ENCODE measurements at regions not wholly inside any gene's neighbourhood (a gene's known extent, or its start where the extent isn't known, plus 50 kb on each side); places are given as distances from the start of the nearest gene placed in this dataset.

DNA sequence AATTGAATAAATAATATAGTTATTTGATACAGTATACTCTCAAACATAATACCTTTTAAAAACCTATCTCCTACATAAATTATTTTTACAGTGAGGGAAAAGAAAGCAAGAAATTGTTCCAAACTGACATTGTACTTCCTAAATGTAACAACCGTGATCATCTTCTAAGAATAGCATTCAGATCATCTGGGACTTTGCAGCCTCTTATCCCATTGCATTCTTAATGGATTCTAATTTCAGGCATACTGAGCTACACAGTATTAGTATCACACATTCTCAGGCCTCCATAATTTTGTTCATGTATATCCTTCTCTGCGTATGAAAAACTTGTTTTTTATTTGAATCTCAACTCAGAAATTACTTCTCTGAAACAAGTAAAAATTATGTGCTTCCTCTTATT, 1134.7 kb upstream of the CDH2 start:
- TF ChIP-seq, protein P1, sequence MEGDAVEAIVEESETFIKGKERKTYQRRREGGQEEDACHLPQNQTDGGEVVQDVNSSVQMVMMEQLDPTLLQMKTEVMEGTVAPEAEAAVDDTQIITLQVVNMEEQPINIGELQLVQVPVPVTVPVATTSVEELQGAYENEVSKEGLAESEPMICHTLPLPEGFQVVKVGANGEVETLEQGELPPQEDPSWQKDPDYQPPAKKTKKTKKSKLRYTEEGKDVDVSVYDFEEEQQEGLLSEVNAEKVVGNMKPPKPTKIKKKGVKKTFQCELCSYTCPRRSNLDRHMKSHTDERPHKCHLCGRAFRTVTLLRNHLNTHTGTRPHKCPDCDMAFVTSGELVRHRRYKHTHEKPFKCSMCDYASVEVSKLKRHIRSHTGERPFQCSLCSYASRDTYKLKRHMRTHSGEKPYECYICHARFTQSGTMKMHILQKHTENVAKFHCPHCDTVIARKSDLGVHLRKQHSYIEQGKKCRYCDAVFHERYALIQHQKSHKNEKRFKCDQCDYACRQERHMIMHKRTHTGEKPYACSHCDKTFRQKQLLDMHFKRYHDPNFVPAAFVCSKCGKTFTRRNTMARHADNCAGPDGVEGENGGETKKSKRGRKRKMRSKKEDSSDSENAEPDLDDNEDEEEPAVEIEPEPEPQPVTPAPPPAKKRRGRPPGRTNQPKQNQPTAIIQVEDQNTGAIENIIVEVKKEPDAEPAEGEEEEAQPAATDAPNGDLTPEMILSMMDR (IDR thresholded peaks at IDR 0.05; ENCODE audit: unreplicated experiment): no peak
- Mint-ChIP-seq H3K4me1 (ENCODE audit: insufficient read depth, unreplicated experiment) (no peaks in the 10 kb centered on the region), H3K27me3 (ENCODE audit: insufficient read depth, unreplicated experiment) (no peaks in the 10 kb centered on the region), H3K4me3 (ENCODE audit: unreplicated experiment) (no peak overlapping the region), H3K27ac (ENCODE audit: low read depth, unreplicated experiment) (no peak overlapping the region), H3K9me3 (ENCODE audit: unreplicated experiment) (no peaks in the 10 kb centered on the region), H3K36me3 (ENCODE audit: insufficient read depth, unreplicated experiment) (no peaks in the 10 kb centered on the region)
- no peak for DNase-seq (ENCODE audit: unreplicated experiment)
- CTCF ChIA-PET: interaction anchor here (0.7 kb wide), 1 partner anchor 19 kb away, joined by 3 read pairs; no protein-coding TSS in a partner anchor
- POLR2A ChIA-PET: no interaction called here
- intact Hi-C loops (cut with micrococcal nuclease): no loop called here
- no TSS peak for BruUV-seq (replicated peaks)

DNA sequence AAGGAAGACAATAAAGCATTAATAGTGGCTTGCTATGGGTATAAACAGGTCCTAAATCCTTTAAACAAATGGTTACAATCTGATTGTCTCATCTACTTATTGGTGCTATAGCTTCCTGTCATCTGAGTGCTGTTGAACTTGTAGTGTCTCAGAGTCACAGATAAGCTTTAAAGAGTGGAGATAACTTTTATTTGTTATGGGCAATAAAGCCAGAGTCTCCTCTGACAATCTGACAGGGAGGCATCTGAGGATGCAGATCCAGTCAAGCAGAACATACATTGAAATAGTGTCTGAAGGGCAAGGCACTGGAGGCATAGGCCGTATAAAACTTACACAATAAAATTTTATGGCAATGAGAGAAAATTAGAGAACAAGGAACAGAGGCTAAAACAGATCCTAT, 1132.4 kb upstream of the CDH2 start:
- ChIA-PET POLR2A (interaction anchor here (0.5 kb wide), 1 partner anchor 694 kb away, joined by 3 read pairs; no protein-coding TSS in a partner anchor), CTCF (no interaction called here)
- H3K27ac Mint-ChIP-seq (ENCODE audit: low read depth, unreplicated experiment): no peak overlapping the region
- no TSS peak for BruUV-seq (replicated peaks)
- no peaks in the 10 kb centered on the region for H3K4me1 Mint-ChIP-seq (ENCODE audit: insufficient read depth, unreplicated experiment)
- intact Hi-C loops (cut with micrococcal nuclease): no loop called here
- no peak for DNase-seq (ENCODE audit: unreplicated experiment)
- H3K36me3 Mint-ChIP-seq (ENCODE audit: insufficient read depth, unreplicated experiment): no peaks in the 10 kb centered on the region
- no peaks in the 10 kb centered on the region for H3K9me3 Mint-ChIP-seq (ENCODE audit: unreplicated experiment)
- TF ChIP-seq, protein P1 (IDR thresholded peaks at IDR 0.05; ENCODE audit: unreplicated experiment): no peak
- H3K27me3 Mint-ChIP-seq (ENCODE audit: insufficient read depth, unreplicated experiment): no peaks in the 10 kb centered on the region
- H3K4me3 Mint-ChIP-seq (ENCODE audit: unreplicated experiment): no peak overlapping the region

DNA sequence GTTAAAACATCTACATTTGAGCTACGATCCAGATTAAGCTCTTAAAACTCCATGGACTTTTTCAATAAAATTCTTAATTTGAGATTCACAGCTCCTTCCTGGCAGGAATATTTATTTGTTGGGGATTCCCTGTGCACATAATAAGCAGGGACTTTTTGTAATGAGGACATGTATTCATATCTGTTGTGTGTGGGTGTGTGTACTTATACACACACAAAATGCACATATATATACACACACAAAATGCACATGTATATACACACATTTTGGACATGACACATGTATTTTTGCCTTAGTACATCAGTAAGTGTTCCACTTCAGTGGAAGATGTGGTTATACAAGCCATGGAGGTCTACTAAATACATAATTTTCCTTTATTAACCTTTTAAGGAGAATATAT, 1131.1 kb upstream of the CDH2 start:
- TF ChIP-seq, protein P1 (IDR thresholded peaks at IDR 0.05; ENCODE audit: unreplicated experiment): no peak
- Mint-ChIP-seq H3K9me3 (ENCODE audit: unreplicated experiment) (no peaks in the 10 kb centered on the region), H3K4me1 (ENCODE audit: insufficient read depth, unreplicated experiment) (no peaks in the 10 kb centered on the region), H3K4me3 (ENCODE audit: unreplicated experiment) (no peak overlapping the region), H3K27ac (ENCODE audit: low read depth, unreplicated experiment) (no peak overlapping the region), H3K27me3 (ENCODE audit: insufficient read depth, unreplicated experiment) (no peaks in the 10 kb centered on the region), H3K36me3 (ENCODE audit: insufficient read depth, unreplicated experiment) (no peaks in the 10 kb centered on the region)
- no TSS peak for BruUV-seq (replicated peaks)
- ChIA-PET CTCF (no interaction called here), POLR2A (interaction anchor here (0.6 kb wide), 1 partner anchor 1953 kb away, joined by 3 read pairs; no protein-coding TSS in a partner anchor)
- DNase-seq (ENCODE audit: unreplicated experiment): no peak
- intact Hi-C loops (cut with micrococcal nuclease): no loop called here

DNA sequence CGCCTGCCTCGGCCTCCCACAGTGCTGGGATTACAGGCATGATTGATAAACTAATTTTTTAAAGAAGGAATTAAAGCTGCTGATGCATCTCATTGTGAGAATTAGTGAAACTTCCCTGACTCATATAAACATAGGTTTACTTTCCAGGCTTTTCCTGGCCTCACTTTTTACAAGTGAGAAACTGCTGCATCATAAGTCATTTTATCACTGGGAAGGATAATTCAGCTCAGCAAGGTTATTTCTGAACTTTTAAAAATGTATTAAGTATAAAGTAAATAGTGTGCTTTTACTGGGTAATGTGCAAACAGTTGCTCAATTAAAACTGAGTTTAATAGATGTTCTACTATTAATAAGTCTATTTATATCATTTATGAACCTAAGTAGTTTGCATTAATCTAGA, 1130.3 kb upstream of the CDH2 start:
- no TSS peak for BruUV-seq (replicated peaks)
- Mint-ChIP-seq H3K9me3 (ENCODE audit: unreplicated experiment) (no peaks in the 10 kb centered on the region), H3K4me3 (ENCODE audit: unreplicated experiment) (no peak overlapping the region), H3K36me3 (ENCODE audit: insufficient read depth, unreplicated experiment) (no peaks in the 10 kb centered on the region), H3K27ac (ENCODE audit: low read depth, unreplicated experiment) (no peak overlapping the region), H3K27me3 (ENCODE audit: insufficient read depth, unreplicated experiment) (no peaks in the 10 kb centered on the region), H3K4me1 (ENCODE audit: insufficient read depth, unreplicated experiment) (no peaks in the 10 kb centered on the region)
- intact Hi-C loops (cut with micrococcal nuclease): no loop called here
- TF ChIP-seq, protein P1 (IDR thresholded peaks at IDR 0.05; ENCODE audit: unreplicated experiment): no peak
- ChIA-PET POLR2A (no interaction called here), CTCF (interaction anchor here (0.7 kb wide), 1 partner anchor 1201 kb away, joined by 3 read pairs; no protein-coding TSS in a partner anchor)
- DNase-seq (ENCODE audit: unreplicated experiment): no peak

Measured in MCF 10A (cell line).